PFSK-1 (cell line): ENCODE measurements at regions not wholly inside any gene's neighbourhood (a gene's known extent, or its start where the extent isn't known, plus 50 kb on each side); places are given as distances from the start of the nearest gene placed in this dataset.

ENCODE experiments used
- FOXP2 ChIP-seq: optimal IDR thresholded peaks from 2 replicates; pipeline ENCODE3; 2011; ENCODE audit warnings: borderline replicate concordance, control low read depth, inconsistent platforms; ENCODE audit not compliant: insufficient read depth; ENCODE audit errors: extremely low read length, extremely low read depth
- POLR2AphosphoS5 ChIP-seq: IDR thresholded peaks from 2 replicates; pipeline ENCODE4 v1.6.1; 2012; ENCODE audit warnings: low read depth, mild to moderate bottlenecking, control low read depth, low read length, moderate library complexity
- SIN3A ChIP-seq: IDR thresholded peaks from 2 replicates; pipeline ENCODE4 v1.6.1; 2012; ENCODE audit warnings: mild to moderate bottlenecking, low read length, moderate library complexity, borderline replicate concordance; ENCODE audit not compliant: insufficient read depth
- TAF1 ChIP-seq: IDR thresholded peaks from 2 replicates; pipeline ENCODE4 v1.6.1; 2012; ENCODE audit warnings: low read length, control low read depth, borderline replicate concordance; ENCODE audit not compliant: insufficient read depth
- TF ChIP-seq, protein P1 (sequence below), 2 experiments: IDR thresholded peaks; 2 replicates each; pipeline versions ENCODE4 v1.6.1 to v1.8.0; 2011 to 2012; ENCODE audit warnings: low read depth in 2 of 2, low read length in 2 of 2, control low read depth in 1 of 2, inconsistent platforms in 1 of 2, mild to moderate bottlenecking in 1 of 2, moderate library complexity in 1 of 2; ENCODE audit not compliant: insufficient read depth in 1 of 2

DNA sequence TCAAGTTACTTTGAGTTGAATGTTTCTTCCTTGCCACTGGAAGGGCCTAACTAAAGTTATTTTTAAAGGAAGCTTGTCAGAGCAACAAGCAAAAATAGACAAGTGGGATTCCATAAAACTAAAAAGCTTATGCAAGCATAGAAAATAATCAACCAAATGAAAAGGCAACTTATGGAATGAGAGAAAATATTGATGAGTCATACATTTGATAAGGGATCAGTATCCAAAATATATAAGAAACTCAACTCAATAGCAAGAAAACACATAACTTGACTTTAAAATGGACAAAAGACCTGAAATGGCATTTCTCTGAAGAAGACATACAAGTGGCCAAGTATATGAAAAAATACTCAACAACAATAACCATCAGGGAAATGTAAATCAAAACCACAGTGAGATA, 264.5 kb upstream of the UBASH3B start:
- TF ChIP-seq POLR2AphosphoS5 (no peak), TAF1 (no peak), SIN3A (no peak)
- TF ChIP-seq, protein P1, sequence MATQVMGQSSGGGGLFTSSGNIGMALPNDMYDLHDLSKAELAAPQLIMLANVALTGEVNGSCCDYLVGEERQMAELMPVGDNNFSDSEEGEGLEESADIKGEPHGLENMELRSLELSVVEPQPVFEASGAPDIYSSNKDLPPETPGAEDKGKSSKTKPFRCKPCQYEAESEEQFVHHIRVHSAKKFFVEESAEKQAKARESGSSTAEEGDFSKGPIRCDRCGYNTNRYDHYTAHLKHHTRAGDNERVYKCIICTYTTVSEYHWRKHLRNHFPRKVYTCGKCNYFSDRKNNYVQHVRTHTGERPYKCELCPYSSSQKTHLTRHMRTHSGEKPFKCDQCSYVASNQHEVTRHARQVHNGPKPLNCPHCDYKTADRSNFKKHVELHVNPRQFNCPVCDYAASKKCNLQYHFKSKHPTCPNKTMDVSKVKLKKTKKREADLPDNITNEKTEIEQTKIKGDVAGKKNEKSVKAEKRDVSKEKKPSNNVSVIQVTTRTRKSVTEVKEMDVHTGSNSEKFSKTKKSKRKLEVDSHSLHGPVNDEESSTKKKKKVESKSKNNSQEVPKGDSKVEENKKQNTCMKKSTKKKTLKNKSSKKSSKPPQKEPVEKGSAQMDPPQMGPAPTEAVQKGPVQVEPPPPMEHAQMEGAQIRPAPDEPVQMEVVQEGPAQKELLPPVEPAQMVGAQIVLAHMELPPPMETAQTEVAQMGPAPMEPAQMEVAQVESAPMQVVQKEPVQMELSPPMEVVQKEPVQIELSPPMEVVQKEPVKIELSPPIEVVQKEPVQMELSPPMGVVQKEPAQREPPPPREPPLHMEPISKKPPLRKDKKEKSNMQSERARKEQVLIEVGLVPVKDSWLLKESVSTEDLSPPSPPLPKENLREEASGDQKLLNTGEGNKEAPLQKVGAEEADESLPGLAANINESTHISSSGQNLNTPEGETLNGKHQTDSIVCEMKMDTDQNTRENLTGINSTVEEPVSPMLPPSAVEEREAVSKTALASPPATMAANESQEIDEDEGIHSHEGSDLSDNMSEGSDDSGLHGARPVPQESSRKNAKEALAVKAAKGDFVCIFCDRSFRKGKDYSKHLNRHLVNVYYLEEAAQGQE (IDR thresholded peaks at IDR 0.05; ENCODE audit: insufficient read depth in 1 of 2, low read depth in 2 of 2, low read length in 2 of 2) = no peak

DNA sequence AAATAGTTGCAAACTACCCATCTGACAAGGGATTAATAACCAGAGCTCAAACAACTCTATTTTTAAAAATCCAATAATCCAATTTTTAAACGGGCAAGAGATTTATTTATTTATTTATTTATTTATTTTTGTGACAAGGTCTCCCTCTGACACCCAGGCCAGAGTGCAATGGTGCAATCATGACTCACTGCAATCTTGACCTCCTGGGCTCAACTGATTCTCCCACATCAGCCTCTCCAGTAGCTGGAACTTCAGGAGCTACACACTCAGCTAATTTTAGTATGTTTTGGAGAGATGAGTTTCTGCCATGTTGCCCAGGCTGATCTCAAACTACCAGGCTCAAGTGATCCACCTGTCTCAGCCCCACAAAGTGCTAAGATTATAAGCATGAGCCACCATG, 267.2 kb upstream of the BLID start:
- TF ChIP-seq SIN3A (no peak), POLR2AphosphoS5 (no peak), TAF1 (no peak), FOXP2 (no peak)
- TF ChIP-seq, protein P1 (IDR thresholded peaks at IDR 0.05; ENCODE audit: insufficient read depth in 1 of 2, low read depth in 2 of 2, low read length in 2 of 2) = no peak

DNA sequence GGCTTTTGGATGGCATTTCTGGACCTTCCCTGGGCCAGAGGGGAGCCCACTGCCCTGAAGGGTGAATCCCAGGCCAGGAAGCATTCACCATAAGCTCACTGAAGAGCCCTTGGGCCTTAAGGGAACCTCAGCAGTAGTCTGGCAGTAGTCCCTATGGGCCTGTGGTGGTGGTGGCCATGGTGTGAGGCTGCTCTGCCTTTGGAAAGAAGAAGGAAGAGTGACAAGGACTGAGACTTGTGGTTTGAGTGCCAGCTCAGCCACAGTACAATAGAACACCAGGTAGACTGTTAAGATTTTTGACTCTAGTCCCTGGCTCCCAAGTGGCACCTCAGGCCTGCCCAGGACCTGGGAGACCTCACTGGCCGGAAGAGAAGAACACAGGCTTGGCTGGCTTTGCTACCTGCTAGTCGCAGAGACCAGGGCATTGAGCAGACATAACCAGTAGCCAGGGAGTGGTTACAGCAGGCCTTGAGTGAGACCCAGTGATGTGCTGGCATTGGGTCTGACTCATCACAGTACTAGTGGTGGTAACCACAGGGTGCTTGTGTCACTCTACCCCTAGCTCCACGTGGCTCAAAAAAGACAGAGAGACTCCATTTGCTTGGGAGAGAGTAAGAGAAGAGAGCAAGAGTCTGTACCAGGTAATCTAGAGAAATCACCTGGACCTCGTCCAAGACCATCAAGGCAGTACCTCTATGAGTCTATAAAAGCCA, 259.8 kb upstream of the BLID start:
- TF ChIP-seq SIN3A (no peak), TAF1 (no peak), FOXP2 (no peak), POLR2AphosphoS5 (no peak)
- TF ChIP-seq, protein P1 (IDR thresholded peaks at IDR 0.05; ENCODE audit: insufficient read depth in 1 of 2, low read depth in 2 of 2, low read length in 2 of 2) = no peak

DNA sequence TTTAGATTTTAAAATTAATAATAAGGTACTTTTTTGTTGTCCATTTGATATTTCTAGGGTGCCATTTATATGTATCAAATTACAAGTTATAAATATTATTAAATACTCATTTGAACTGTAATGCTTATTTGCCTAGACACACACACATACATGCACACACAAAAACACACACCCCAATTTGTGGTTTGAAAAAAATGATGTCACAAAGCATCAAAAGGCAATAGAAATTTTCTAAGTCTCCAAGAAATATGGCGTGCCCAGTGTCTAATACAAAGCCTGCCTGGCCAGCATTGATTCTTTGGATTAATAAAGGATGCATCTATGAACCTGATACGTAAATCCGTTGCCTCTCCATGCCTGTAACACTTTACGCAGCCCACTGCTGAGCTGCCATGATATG, 252.8 kb upstream of the BLID start:
- TF ChIP-seq, protein P1 (IDR thresholded peaks at IDR 0.05; ENCODE audit: insufficient read depth in 1 of 2, low read depth in 2 of 2, low read length in 2 of 2) = no peak
- TF ChIP-seq POLR2AphosphoS5 (no peak), FOXP2 (no peak), TAF1 (no peak), SIN3A (no peak)

DNA sequence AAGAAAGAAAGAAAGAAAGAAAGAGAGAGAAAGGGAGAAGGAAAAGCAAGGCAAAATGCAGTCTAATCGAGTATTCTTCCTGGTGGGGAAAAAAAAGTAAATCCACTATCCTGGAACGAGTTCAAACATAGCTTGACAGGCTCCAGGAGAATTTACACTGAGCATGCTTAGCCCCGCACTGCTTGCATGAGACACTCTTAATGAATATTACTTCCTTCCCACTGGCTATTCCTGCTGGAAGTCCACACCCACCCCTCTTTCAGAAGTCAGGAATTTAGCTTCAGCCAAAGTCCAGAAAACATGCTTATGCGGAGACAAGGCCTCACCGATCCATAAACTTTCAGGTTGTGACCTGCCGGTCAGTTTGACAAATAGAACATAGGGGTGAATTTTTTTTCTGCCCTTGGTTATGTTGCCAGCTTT, 251.8 kb upstream of the BLID start:
- no peak for TF ChIP-seq FOXP2
- TF ChIP-seq SIN3A = no peak
- no peak for TF ChIP-seq POLR2AphosphoS5
- TF ChIP-seq, protein P1 (IDR thresholded peaks at IDR 0.05; ENCODE audit: insufficient read depth in 1 of 2, low read depth in 2 of 2, low read length in 2 of 2) = no peak
- no peak for TF ChIP-seq TAF1
